Prostate gland (tissue), 2 donors: ENCODE measurements at regions not wholly inside any gene's neighbourhood (a gene's known extent, or its start where the extent isn't known, plus 50 kb on each side); places are given as distances from the start of the nearest gene placed in this dataset.

Experiments used
- DNase-seq: peaks from one replicate; pipeline ENCODE4 v3.0.0-alpha.2; 2019; ENCODE audit warnings: low spot score
- H3K27ac ChIP-seq, 2 donors: fragments of 200-600 bp; sonication (generic); 2 replicates each; pipeline ENCODE4 v1.5.1; 2017 to 2019
- H3K27me3 ChIP-seq: fragments of 200-600 bp; sonication (generic); replicated peaks from 2 replicates; pipeline ENCODE4 v1.5.1; 2019; ENCODE audit not compliant: insufficient read depth
- H3K36me3 ChIP-seq, 2 donors: fragments of 200-600 bp; sonication (generic); 1 replicate in 1 of 2; 2 replicates in 1 of 2; pipeline versions ENCODE4 v1.5.1 to v1.8.1; 2017 to 2019
- H3K4me1 ChIP-seq: fragments of 200-600 bp; sonication (generic); replicated peaks from 2 replicates; pipeline ENCODE4 v1.5.1; 2019
- H3K4me3 ChIP-seq, 2 donors: fragments of 200-600 bp; sonication (generic); 2 replicates each; pipeline ENCODE4 v1.5.1; 2017 to 2019
- H3K9me3 ChIP-seq: fragments of 200-600 bp; sonication (generic); 2 replicates; pipeline ENCODE4 v1.5.1; 2017
- POLR2A ChIP-seq: fragments of 450-650 bp; IDR thresholded peaks from one replicate; pipeline ENCODE4 v1.6.1; 2016; ENCODE audit warnings: antibody characterized with exemption, mild to moderate bottlenecking
- POLR2AphosphoS5 ChIP-seq: sonication (generic); formaldehyde crosslinking; IDR thresholded peaks from one replicate; pipeline ENCODE4 v1.6.1; 2017; ENCODE audit warnings: antibody characterized with exemption
- WGBS: methylation state at CpG from one replicate; pipeline ENCODE4 v1.1.5; 2018; 5-methylcytosine and 5-hydroxymethylcytosine counted together
- intact Hi-C: fragments of 100-400 bp; cut with DNase I; formaldehyde crosslinking; loops from one replicate; pipeline ENCODE4 v1.14.2; 2022
- TF ChIP-seq, protein P1 (sequence below), 4 experiments: fragments of 200-600 bp in 2 of 4; fragments of 450-650 bp in 2 of 4; sonication (generic) in 2 of 4; IDR thresholded peaks; 1 replicate in 3 of 4; 2 replicates in 1 of 4; pipeline ENCODE4 v1.5.1; 2016 to 2019; ENCODE audit warnings: antibody characterized with exemption in 4 of 4, mild to moderate bottlenecking in 2 of 4, moderate library complexity in 2 of 4

DNA sequence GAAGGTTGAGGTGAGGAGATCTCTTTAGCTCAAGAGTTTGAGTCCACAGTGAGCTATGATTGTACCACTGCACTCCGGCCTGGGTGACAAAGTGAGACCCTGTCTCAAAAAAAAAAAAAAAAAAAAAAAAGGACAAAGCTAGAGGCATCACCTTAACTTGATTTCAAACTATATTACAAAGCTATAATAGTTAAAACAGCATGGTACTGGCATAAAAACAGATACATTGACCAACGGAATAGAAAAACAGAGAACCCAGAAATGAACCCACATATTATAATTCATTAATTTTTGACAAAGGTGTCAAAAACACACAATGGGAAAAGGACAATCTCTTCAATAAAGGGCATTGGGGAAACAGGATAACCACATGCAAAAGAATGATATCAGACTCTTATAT is 50.8 kb upstream of the MBOAT1 start:
- 97% methylated on average over 2 of the region's 2 CpGs for WGBS
- H3K4me1 ChIP-seq = no peaks in the 10 kb centered on the region

GRCh38 chr6:20265842-20266241 is 53.6 kb upstream of the MBOAT1 start:
- H3K27me3 ChIP-seq = no peaks in the 10 kb centered on the region

More for the DNA sequence above, 50.8 kb upstream of the MBOAT1 start:
- TF ChIP-seq, protein P1, sequence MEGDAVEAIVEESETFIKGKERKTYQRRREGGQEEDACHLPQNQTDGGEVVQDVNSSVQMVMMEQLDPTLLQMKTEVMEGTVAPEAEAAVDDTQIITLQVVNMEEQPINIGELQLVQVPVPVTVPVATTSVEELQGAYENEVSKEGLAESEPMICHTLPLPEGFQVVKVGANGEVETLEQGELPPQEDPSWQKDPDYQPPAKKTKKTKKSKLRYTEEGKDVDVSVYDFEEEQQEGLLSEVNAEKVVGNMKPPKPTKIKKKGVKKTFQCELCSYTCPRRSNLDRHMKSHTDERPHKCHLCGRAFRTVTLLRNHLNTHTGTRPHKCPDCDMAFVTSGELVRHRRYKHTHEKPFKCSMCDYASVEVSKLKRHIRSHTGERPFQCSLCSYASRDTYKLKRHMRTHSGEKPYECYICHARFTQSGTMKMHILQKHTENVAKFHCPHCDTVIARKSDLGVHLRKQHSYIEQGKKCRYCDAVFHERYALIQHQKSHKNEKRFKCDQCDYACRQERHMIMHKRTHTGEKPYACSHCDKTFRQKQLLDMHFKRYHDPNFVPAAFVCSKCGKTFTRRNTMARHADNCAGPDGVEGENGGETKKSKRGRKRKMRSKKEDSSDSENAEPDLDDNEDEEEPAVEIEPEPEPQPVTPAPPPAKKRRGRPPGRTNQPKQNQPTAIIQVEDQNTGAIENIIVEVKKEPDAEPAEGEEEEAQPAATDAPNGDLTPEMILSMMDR (IDR thresholded peaks at IDR 0.05) = no peak
- TF ChIP-seq POLR2AphosphoS5 (no peak), POLR2A (no peak)
- no peak overlapping the region for H3K4me3 ChIP-seq
- no peaks in the 10 kb centered on the region for H3K36me3 ChIP-seq
- intact Hi-C loops = no loop called here
- H3K27ac ChIP-seq = no peak overlapping the region
- no peaks in the 10 kb centered on the region for H3K9me3 ChIP-seq
- H3K27me3 ChIP-seq = no peaks in the 10 kb centered on the region
- DNase-seq = no peak

GRCh38 chr6:20266851-20267608 is 54.8 kb upstream of the MBOAT1 start:
- intact Hi-C loops = no loop called here
- Histone ChIP-seq H3K27ac (no peak overlapping the region), H3K4me3 (no peak overlapping the region), H3K9me3 (no peaks in the 10 kb centered on the region), H3K27me3 (no peaks in the 10 kb centered on the region), H3K4me1 (no peaks in the 10 kb centered on the region), H3K36me3 (no peaks in the 10 kb centered on the region)
- 86% methylated on average over 11 of the region's 11 CpGs for WGBS
- no peak for DNase-seq
- no peak for TF ChIP-seq POLR2AphosphoS5
- TF ChIP-seq POLR2A = no peak
- TF ChIP-seq, protein P1 (IDR thresholded peaks at IDR 0.05) = no peak

More at GRCh38 chr6:20265842-20266241, 53.6 kb upstream of the MBOAT1 start:
- 92% methylated on average over 3 of the region's 3 CpGs for WGBS
- Histone ChIP-seq H3K4me1 (no peaks in the 10 kb centered on the region), H3K36me3 (no peaks in the 10 kb centered on the region), H3K9me3 (no peaks in the 10 kb centered on the region), H3K27ac (no peak overlapping the region), H3K4me3 (no peak overlapping the region)
- DNase-seq = no peak
- TF ChIP-seq POLR2A = no peak
- TF ChIP-seq, protein P1 (IDR thresholded peaks at IDR 0.05) = no peak
- no peak for TF ChIP-seq POLR2AphosphoS5
- intact Hi-C loops = no loop called here

- WGBS = 35% methylated on average over 2 of the region's 2 CpGs
- H3K4me3 ChIP-seq = no peak overlapping the region
- no peak overlapping the region for H3K27ac ChIP-seq
- no peaks in the 10 kb centered on the region for H3K9me3 ChIP-seq
- TF ChIP-seq POLR2A (no peak), POLR2AphosphoS5 (no peak)
- TF ChIP-seq, protein P1 (IDR thresholded peaks at IDR 0.05) = no peak
- no peak for DNase-seq
- no peaks in the 10 kb centered on the region for H3K4me1 ChIP-seq
- no peaks in the 10 kb centered on the region for H3K27me3 ChIP-seq
- intact Hi-C loops = no loop called here
- H3K36me3 ChIP-seq = no peaks in the 10 kb centered on the region
These were observed 56.9 kb upstream of the MBOAT1 start for GRCh38 chr6:20269181-20269580.

- Histone ChIP-seq H3K9me3 (no peaks in the 10 kb centered on the region), H3K36me3 (no peaks in the 10 kb centered on the region), H3K4me1 (no peaks in the 10 kb centered on the region), H3K27ac (no peak overlapping the region), H3K4me3 (no peak overlapping the region), H3K27me3 (no peaks in the 10 kb centered on the region)
- DNase-seq = no peak
- TF ChIP-seq, protein P1 (IDR thresholded peaks at IDR 0.05) = no peak
- TF ChIP-seq POLR2A (no peak), POLR2AphosphoS5 (no peak)
- intact Hi-C loops = no loop called here
- WGBS = 74% methylated on average over 3 of the region's 3 CpGs
These were observed 59.5 kb upstream of the MBOAT1 start for GRCh38 chr6:20271818-20272217.
